ENCODE measurements at regions not wholly inside any gene's neighbourhood (a gene's known extent, or its start where the extent isn't known, plus 50 kb on each side); places are given as distances from the start of the nearest gene placed in this dataset.

GRCh38 chr1:70874063-70874462 is 173.6 kb downstream of the PTGER3 start:
- H3K27me3 Mint-ChIP-seq (ENCODE audit: unreplicated experiment): no peaks in the 10 kb centered on the region

GRCh38 chr1:70874818-70875217 is 172.8 kb downstream of the PTGER3 start:
- Mint-ChIP-seq H3K4me1 (ENCODE audit: low read depth, unreplicated experiment) (no peaks in the 10 kb centered on the region), H3K36me3 (ENCODE audit: insufficient read depth, unreplicated experiment) (no peaks in the 10 kb centered on the region), H3K4me3 (ENCODE audit: low read depth, unreplicated experiment) (no peak overlapping the region), H3K9me3 (ENCODE audit: low read depth, unreplicated experiment) (peaks cover 8% of the 10 kb centered on the region), H3K27ac (ENCODE audit: unreplicated experiment) (no peak overlapping the region), H3K27me3 (ENCODE audit: unreplicated experiment) (no peaks in the 10 kb centered on the region)
- CTCF ChIA-PET: no interaction called here
- no TSS peak for BruUV-seq (replicated peaks)
- intact Hi-C loops (cut with micrococcal nuclease; ENCODE audit: unreplicated experiment): no loop called here
- DNase-seq: no peak
- TF ChIP-seq, protein P1, sequence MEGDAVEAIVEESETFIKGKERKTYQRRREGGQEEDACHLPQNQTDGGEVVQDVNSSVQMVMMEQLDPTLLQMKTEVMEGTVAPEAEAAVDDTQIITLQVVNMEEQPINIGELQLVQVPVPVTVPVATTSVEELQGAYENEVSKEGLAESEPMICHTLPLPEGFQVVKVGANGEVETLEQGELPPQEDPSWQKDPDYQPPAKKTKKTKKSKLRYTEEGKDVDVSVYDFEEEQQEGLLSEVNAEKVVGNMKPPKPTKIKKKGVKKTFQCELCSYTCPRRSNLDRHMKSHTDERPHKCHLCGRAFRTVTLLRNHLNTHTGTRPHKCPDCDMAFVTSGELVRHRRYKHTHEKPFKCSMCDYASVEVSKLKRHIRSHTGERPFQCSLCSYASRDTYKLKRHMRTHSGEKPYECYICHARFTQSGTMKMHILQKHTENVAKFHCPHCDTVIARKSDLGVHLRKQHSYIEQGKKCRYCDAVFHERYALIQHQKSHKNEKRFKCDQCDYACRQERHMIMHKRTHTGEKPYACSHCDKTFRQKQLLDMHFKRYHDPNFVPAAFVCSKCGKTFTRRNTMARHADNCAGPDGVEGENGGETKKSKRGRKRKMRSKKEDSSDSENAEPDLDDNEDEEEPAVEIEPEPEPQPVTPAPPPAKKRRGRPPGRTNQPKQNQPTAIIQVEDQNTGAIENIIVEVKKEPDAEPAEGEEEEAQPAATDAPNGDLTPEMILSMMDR (IDR thresholded peaks at IDR 0.05; ENCODE audit: unreplicated experiment): no peak

More at GRCh38 chr1:70874063-70874462, 173.6 kb downstream of the PTGER3 start:
- TF ChIP-seq, protein P1 (IDR thresholded peaks at IDR 0.05; ENCODE audit: unreplicated experiment): no peak
- Mint-ChIP-seq H3K4me1 (ENCODE audit: low read depth, unreplicated experiment) (no peaks in the 10 kb centered on the region), H3K4me3 (ENCODE audit: low read depth, unreplicated experiment) (no peak overlapping the region), H3K9me3 (ENCODE audit: low read depth, unreplicated experiment) (peaks cover 8% of the 10 kb centered on the region), H3K27ac (ENCODE audit: unreplicated experiment) (no peak overlapping the region), H3K36me3 (ENCODE audit: insufficient read depth, unreplicated experiment) (no peaks in the 10 kb centered on the region)
- CTCF ChIA-PET: no interaction called here
- no peak for DNase-seq
- intact Hi-C loops (cut with micrococcal nuclease; ENCODE audit: unreplicated experiment): no loop called here
- BruUV-seq (replicated peaks): no TSS peak

GRCh38 chr1:70877343-70877742 is 170.3 kb downstream of the PTGER3 start:
- Mint-ChIP-seq H3K36me3 (ENCODE audit: insufficient read depth, unreplicated experiment) (no peaks in the 10 kb centered on the region), H3K4me1 (ENCODE audit: low read depth, unreplicated experiment) (no peaks in the 10 kb centered on the region), H3K4me3 (ENCODE audit: low read depth, unreplicated experiment) (no peak overlapping the region), H3K9me3 (ENCODE audit: low read depth, unreplicated experiment) (peaks cover 8% of the 10 kb centered on the region), H3K27me3 (ENCODE audit: unreplicated experiment) (no peaks in the 10 kb centered on the region), H3K27ac (ENCODE audit: unreplicated experiment) (no peak overlapping the region)
- no TSS peak for BruUV-seq (replicated peaks)
- TF ChIP-seq, protein P1 (IDR thresholded peaks at IDR 0.05; ENCODE audit: unreplicated experiment): no peak
- CTCF ChIA-PET: no interaction called here
- intact Hi-C loops (cut with micrococcal nuclease; ENCODE audit: unreplicated experiment): no loop called here
- DNase-seq: no peak

GRCh38 chr1:70887936-70888335 is 159.7 kb downstream of the PTGER3 start:
- Mint-ChIP-seq H3K27me3 (ENCODE audit: unreplicated experiment) (no peaks in the 10 kb centered on the region), H3K4me3 (ENCODE audit: low read depth, unreplicated experiment) (no peak overlapping the region), H3K4me1 (ENCODE audit: low read depth, unreplicated experiment) (no peaks in the 10 kb centered on the region), H3K27ac (ENCODE audit: unreplicated experiment) (no peak overlapping the region), H3K36me3 (ENCODE audit: insufficient read depth, unreplicated experiment) (no peaks in the 10 kb centered on the region), H3K9me3 (ENCODE audit: low read depth, unreplicated experiment) (peaks cover 3% of the 10 kb centered on the region)
- CTCF ChIA-PET: no interaction called here
- TF ChIP-seq, protein P1 (IDR thresholded peaks at IDR 0.05; ENCODE audit: unreplicated experiment): no peak
- no TSS peak for BruUV-seq (replicated peaks)
- intact Hi-C loops (cut with micrococcal nuclease; ENCODE audit: unreplicated experiment): no loop called here
- no peak for DNase-seq

Data from Calu3 (cell line).